HG03108 (cell line): ENCODE measurements at regions not wholly inside any gene's neighbourhood (a gene's known extent, or its start where the extent isn't known, plus 50 kb on each side); places are given as distances from the start of the nearest gene placed in this dataset.
"Not testable (repeated sequence)": the region's sequence is repeated elsewhere in the genome, so short reads cannot be mapped to it uniquely, and the experiment has no call there.

Experiments used
- ATAC-seq: cut with Tn5 transposase; IDR thresholded peaks from one replicate; pipeline ENCODE4 v1.9.1; 2021; ENCODE audit warnings: moderate library complexity; ENCODE audit not compliant: unreplicated experiment

DNA sequence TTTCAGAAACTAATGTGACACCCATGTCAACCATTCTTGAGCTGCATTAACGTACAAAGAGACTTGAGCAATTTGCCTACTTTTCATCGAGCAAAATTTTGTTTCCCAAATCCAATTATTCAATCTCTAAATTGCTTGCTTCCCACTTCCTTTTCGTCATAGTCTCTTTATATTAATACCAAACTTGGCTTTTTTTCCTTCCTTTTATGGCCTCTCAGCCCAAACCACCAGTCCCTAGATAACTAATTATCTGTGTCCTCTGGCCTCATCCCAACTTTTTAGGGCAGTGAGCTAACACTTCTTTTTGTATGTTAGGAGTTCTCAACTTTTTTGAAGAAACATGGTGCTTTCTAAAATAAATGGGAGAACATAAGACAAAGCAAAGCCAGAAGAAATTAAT, 155.5 kb upstream of the S1PR3 start:
- no peak for ATAC-seq

DNA sequence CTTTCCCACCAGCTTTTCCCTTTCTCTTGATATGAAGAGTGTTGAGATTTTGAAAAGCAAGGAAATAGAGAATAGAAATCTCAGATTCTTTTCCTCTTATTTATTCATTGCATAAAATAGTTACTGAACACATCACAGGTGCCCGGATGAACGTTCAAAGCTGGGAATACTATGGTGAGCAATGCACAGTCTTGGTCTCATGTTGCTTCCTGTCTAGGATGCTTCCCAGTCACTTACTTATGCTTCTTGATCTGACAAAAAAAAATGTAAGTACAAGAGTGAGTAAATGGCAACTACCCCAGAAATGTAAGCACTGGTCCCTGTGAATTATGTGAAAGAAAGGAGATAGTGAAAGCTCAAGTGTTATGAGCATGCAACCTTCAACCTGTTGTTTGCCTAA, 153.5 kb upstream of the S1PR3 start:
- no peak for ATAC-seq

GRCh38 chr9:88849878-88850277, 141.4 kb upstream of the S1PR3 start:
- not testable (repeated sequence) for ATAC-seq

- ATAC-seq: no peak
Observed at GRCh38 chr9:88852794-88853193, 138.5 kb upstream of the S1PR3 start.

DNA sequence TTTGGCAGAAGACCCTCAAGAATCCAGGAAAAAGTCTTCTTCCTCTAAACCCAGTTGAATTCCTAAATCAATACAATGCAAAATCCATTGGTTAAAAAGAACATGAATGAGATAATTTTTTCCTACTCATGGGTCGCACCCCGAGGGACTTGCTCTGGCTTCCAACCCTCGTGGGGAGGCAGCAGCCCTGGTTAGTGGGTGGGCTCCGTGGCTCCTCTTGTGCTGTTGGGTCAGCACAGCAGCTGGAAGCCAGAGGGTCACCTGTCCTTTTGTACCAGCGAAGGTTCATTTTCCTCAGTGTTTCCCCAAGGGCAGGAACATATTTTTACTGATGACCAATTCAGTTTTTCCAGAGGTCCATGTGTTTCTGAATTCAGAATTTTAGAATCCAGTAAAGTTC, 120.6 kb upstream of the S1PR3 start:
- no peak for ATAC-seq

DNA sequence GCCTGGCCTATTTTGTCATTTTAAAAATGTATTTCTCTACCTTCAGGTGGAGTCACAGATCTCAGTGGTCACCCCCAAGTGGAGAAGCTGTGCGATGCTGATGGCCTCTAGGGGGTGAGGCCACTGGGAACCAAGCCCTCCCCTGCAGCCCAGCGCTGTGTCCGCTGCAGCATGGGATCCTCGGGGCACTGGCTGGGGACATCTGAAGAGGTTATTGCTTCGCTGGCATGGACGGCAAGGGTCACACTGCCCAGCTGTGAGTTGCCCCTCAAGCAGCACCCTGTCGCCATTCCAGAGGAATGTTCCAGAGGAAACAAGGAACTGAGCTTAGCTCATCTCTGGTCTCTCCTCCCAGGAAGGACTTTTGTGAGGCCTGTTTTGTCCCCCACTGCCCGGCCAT, 119.6 kb upstream of the S1PR3 start:
- ATAC-seq: no peak

GRCh38 chr9:88872192-88872946, 118.9 kb upstream of the S1PR3 start:
- ATAC-seq: no peak

DNA sequence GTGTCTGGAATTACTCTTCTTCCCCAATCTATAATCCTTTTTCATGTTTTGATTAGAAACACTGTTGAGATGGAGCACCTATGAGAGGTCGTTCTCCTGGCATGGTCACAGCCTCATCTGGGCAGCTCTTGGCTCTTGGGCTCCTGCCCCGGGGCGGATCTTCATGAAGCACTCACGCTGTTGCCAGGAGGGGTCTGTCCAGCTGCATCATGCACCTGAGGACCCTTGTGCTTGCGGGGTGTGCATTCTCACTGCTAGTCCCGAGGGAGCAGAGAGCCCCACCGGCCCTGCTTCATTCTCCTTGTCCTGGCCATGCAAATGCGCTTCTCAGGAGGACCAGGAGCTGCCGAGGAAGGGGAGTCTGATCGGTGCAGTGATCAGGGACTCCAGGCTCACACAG, 117.6 kb upstream of the S1PR3 start:
- ATAC-seq: no peak

DNA sequence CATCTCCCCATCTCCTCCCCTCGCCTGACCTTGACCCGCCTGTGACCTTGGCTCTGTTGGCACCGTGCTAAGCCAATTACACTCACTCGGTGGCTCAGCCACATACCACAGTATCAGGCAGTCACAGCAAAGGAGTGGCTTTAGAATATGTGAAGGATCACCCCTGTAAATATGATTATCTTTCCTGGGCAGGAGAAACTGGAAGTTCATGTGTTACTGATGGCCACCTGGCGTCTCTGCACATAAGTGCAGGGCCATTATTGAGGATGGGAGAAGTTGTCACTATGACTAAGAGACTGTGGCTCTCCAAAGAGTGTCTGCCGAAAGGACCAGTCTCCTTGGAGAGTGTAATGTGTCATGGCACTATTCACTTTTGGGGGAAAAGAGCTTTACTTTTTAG, 116.9 kb upstream of the S1PR3 start:
- ATAC-seq: no peak

GRCh38 chr9:88875400-88876120, 115.7 kb upstream of the S1PR3 start:
- no peak for ATAC-seq

- no peak for ATAC-seq
Observed at GRCh38 chr9:88880199-88880598, 111.1 kb upstream of the S1PR3 start.

- ATAC-seq: not testable (repeated sequence)
Observed at GRCh38 chr9:88884291-88884690, 107.0 kb upstream of the S1PR3 start.

- ATAC-seq: not testable (repeated sequence)
Observed at GRCh38 chr9:88886762-88887161, 104.5 kb upstream of the S1PR3 start.

GRCh38 chr9:88889386-88889785, 101.9 kb upstream of the S1PR3 start:
- no peak for ATAC-seq

DNA sequence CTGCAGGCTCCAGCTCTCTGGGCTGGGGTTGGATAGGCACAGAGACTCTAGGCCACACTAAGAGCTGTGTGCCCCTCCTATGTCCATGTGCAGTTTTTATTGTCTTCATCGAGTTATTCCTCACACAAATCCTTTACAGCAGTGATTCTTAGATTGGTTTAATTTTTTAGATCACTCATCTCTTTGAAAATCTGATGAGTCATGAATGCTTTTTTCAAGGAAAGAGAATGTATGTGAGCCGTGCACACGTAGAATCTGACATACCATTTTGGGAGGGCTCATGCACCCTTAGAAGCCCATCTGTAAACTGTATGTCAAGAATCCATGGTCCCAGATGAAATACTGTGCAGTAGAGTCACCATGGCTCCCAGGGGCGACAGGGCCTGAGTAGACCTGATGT, 100.7 kb upstream of the S1PR3 start:
- ATAC-seq: no peak

GRCh38 chr9:88891040-88891439, 100.2 kb upstream of the S1PR3 start:
- ATAC-seq: no peak

DNA sequence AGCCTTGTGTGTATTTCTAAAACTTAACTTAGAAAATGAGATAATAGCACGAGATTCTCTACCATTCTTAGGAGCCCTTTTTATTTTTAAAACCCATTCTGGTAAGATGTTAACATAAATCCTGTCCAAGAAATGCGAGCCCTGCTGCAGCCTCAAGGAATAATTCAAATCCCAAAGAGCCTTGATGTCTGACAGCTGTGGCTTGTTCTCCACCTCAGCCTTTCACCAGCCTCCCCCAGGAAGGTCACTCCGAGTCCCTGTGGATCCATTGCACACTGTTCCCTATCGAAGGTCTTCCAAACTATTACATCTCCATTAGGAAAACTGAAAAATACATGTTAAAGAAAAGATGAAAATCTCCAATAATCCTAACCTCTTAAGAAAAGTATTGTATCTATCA, 98.5 kb upstream of the S1PR3 start:
- no peak for ATAC-seq

DNA sequence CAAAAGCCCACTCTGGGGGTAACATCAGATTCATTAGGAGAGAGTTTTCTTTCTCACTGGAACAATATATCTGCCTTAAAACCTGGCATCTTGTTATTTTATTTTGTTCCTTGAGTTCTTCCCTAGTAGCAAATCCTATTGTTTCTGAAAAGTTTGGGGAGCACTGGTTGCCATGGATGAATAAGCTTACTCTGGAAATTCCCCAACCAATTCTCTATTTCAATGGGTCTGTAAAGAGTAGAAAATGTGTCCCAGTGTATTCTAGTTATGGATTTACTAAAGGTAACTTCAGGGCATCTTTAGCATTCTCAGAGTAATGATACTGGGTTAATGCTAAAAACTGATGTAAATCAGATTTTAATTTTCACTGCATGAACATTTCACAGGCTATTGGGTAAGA, 94.2 kb upstream of the S1PR3 start:
- ATAC-seq: no peak

GRCh38 chr9:88898039-88898720, 93.1 kb upstream of the S1PR3 start:
- ATAC-seq: no peak

DNA sequence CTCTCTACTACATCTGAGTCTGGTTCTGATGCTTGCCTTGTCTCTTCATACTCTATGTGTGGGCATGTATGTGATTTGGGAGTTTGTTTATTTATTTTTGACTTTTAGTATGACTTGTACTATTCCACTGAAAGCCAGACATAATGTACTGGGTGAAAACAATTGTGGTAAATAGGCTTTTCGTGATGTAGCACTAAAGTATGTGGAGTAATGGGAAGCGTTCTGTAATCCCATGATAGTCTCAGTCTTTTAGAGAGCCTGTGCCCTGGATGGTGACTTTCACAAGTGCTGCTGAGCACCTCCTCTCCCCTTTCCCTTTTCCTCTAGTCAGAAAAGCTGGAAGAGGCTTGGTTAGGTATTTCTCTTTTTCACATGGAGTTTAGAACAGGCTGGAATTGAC, 85.8 kb upstream of the S1PR3 start:
- ATAC-seq: no peak

- no peak for ATAC-seq
Observed at GRCh38 chr9:88915916-88916315, 75.4 kb upstream of the S1PR3 start.

- ATAC-seq: no peak
Observed at GRCh38 chr9:88916894-88917293, 74.4 kb upstream of the S1PR3 start.
